PC-3 (cell line): ENCODE measurements at regions not wholly inside any gene's neighbourhood (a gene's known extent, or its start where the extent isn't known, plus 50 kb on each side); places are given as distances from the start of the nearest gene placed in this dataset.

ENCODE experiments used
- ATAC-seq: fragments of 200-7000 bp; cut with Tn5 transposase; 2 replicates; pipeline ENCODE4 v1.9.1; 2020; ENCODE audit warnings: mild to moderate bottlenecking, moderate library complexity
- BruUV-seq: library from RNA; stranded (reverse); fragments of 400-500 nt; replicated peaks from 2 replicates; lab custom pipeline; 2021; lab: Mats Ljungman, UMichigan
- CTCF ChIA-PET: fragments of 300-600 bp; sonication (Branson Sonifier 250); formaldehyde crosslinking; loops from one replicate; lab custom pipeline; 2022; ENCODE audit warnings: antibody characterized with exemption; lab: Charles Lee
- POLR2A ChIA-PET: fragments of 300-600 bp; sonication (Branson Sonifier 250); formaldehyde crosslinking; loops from one replicate; lab custom pipeline; 2022; ENCODE audit warnings: antibody characterized with exemption; ENCODE audit not compliant: unreplicated experiment; lab: Charles Lee
- DNase-seq: peaks from one replicate; pipeline ENCODE4 v3.0.0-alpha.2; 2015
- H2AFZ ChIP-seq: fragments of 300-600 bp; sonication (generic); 2 replicates; pipeline ENCODE4 v1.6.0; 2016; ENCODE audit warnings: antibody characterized with exemption, low read length
- H3F3A ChIP-seq: fragments of 300-600 bp; sonication (generic); one replicate; pipeline ENCODE4 v1.6.0; 2017; ENCODE audit warnings: antibody characterized with exemption, low read length, control low read depth, mild to moderate bottlenecking; ENCODE audit not compliant: unreplicated experiment
- H3K27ac ChIP-seq: fragments of 300-600 bp; sonication (generic); 2 replicates; pipeline ENCODE4 v1.5.1; 2016; ENCODE audit warnings: mild to moderate bottlenecking, low read length
- H3K27me3 ChIP-seq: fragments of 300-600 bp; sonication (generic); 2 replicates; pipeline ENCODE4 v1.6.1; 2016; ENCODE audit warnings: low read length, mixed read lengths
- H3K36me3 ChIP-seq: fragments of 300-600 bp; sonication (generic); 2 replicates; pipeline ENCODE4 v1.6.1; 2016; ENCODE audit warnings: low read depth, mixed run types, low read length, mixed read lengths
- H3K4me1 ChIP-seq: fragments of 300-600 bp; sonication (generic); 2 replicates; pipeline ENCODE4 v1.5.1; 2016; ENCODE audit warnings: low read length; ENCODE audit not compliant: insufficient read depth
- H3K4me2 ChIP-seq: fragments of 300-600 bp; sonication (generic); 2 replicates; pipeline ENCODE4 v1.6.0; 2016; ENCODE audit warnings: low read length
- H3K4me3 ChIP-seq: fragments of 300-600 bp; sonication (generic); 2 replicates; pipeline ENCODE4 v1.5.1; 2016; ENCODE audit warnings: mild to moderate bottlenecking, low read length, mixed read lengths
- H3K79me2 ChIP-seq: fragments of 300-600 bp; sonication (generic); 2 replicates; pipeline ENCODE4 v1.6.1; 2017; ENCODE audit warnings: low read length, mixed read lengths
- H3K9ac ChIP-seq: fragments of 300-600 bp; sonication (generic); 2 replicates; pipeline ENCODE4 v1.6.0; 2016; ENCODE audit warnings: mild to moderate bottlenecking, low read length
- H3K9me2 ChIP-seq: fragments of 300-600 bp; sonication (generic); replicated peaks from 2 replicates; pipeline ENCODE4 v1.6.1; 2016; ENCODE audit warnings: mixed run types, low read length, mixed read lengths
- H3K9me3 ChIP-seq: fragments of 300-600 bp; sonication (generic); 2 replicates; pipeline ENCODE4 v1.6.1; 2016; ENCODE audit warnings: low read length, mixed read lengths
- H4K20me1 ChIP-seq: fragments of 300-600 bp; sonication (generic); 2 replicates; pipeline ENCODE4 v1.6.1; 2016; ENCODE audit warnings: low read length, mixed read lengths
- EZH2 ChIP-seq: fragments of 300-600 bp; sonication (generic); IDR thresholded peaks from one replicate; pipeline ENCODE4 v1.6.1; 2017; ENCODE audit warnings: antibody characterized with exemption, mild to moderate bottlenecking, low read length; ENCODE audit not compliant: unreplicated experiment
- EZH2phosphoT487 ChIP-seq: fragments of 300-600 bp; sonication (generic); IDR thresholded peaks from 2 replicates; pipeline ENCODE4 v1.6.1; 2018; ENCODE audit warnings: mild to moderate bottlenecking, antibody characterized with exemption, low read length, borderline replicate concordance
- intact Hi-C: fragments of 100-400 bp; cut with micrococcal nuclease; formaldehyde crosslinking; loops from 2 replicates; pipeline ENCODE4 v1.9.0; 2023
- TF ChIP-seq, protein P1 (sequence below): fragments of 300-600 bp; sonication (generic); conservative IDR thresholded peaks from 2 replicates; pipeline ENCODE4 v1.5.1; 2017; ENCODE audit warnings: antibody characterized with exemption, low read depth, mild to moderate bottlenecking, low read length

DNA sequence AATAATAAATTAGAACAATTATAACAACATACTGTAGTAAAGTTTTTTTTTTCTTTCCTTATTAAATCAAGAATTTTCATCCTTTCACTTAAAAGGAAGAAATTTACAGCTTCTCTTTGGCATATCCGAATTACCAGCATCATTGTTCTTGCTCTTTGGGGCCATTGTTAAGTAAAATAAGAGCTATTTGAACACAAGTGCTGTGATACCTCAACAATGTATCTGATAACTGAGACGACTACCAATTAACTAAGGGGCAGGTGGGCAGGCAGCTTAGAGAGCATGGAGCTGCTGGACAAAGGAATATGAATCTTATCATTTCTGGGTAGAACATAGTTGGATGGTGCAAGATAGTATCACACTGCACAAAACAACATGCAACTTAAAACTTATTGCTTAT, 719.9 kb upstream of the TMPRSS15 start:
- Histone ChIP-seq H3K27ac (no peak overlapping the region), H3K4me2 (no peak overlapping the region), H3K9me3 (peaks cover 4% of the 10 kb centered on the region; the same call in 1 of the 2 replicates), H4K20me1 (no peaks in the 10 kb centered on the region), H3K4me1 (no peaks in the 10 kb centered on the region), H3K9me2 (no peaks in the 10 kb centered on the region), H3K27me3 (no peaks in the 10 kb centered on the region), H3K79me2 (no peaks in the 10 kb centered on the region), H3K36me3 (no peaks in the 10 kb centered on the region), H3K9ac (no peak overlapping the region), H3K4me3 (no peak overlapping the region), H3F3A (no peaks in the 10 kb centered on the region), H2AFZ (no peak overlapping the region)
- no TSS peak for BruUV-seq
- intact Hi-C loops: no loop called here
- CTCF ChIA-PET: no interaction called here
- ATAC-seq (no peak), DNase-seq (no peak)
- TF ChIP-seq EZH2phosphoT487 (no peak), EZH2 (no peak)
- TF ChIP-seq, protein P1, sequence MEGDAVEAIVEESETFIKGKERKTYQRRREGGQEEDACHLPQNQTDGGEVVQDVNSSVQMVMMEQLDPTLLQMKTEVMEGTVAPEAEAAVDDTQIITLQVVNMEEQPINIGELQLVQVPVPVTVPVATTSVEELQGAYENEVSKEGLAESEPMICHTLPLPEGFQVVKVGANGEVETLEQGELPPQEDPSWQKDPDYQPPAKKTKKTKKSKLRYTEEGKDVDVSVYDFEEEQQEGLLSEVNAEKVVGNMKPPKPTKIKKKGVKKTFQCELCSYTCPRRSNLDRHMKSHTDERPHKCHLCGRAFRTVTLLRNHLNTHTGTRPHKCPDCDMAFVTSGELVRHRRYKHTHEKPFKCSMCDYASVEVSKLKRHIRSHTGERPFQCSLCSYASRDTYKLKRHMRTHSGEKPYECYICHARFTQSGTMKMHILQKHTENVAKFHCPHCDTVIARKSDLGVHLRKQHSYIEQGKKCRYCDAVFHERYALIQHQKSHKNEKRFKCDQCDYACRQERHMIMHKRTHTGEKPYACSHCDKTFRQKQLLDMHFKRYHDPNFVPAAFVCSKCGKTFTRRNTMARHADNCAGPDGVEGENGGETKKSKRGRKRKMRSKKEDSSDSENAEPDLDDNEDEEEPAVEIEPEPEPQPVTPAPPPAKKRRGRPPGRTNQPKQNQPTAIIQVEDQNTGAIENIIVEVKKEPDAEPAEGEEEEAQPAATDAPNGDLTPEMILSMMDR: no peak
- POLR2A ChIA-PET: no interaction called here

DNA sequence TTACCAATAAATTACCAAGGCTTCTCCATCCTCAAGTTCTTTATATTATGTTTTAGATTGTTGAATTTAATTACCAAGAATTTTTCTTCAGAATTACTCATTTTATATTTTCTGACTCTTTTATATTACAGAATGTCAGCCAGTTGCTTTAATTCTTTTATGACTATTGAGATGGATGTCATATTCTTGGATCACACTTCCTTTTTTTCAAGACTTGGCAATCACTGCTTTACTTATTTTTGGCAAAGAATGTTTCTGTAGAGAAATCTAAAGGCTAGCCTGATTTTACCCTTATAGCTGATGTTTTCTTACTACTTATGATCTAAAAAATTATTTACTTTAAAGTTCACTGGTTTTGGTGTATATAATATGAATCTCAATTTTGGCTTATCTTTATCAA, 721.1 kb upstream of the TMPRSS15 start:
- Histone ChIP-seq H3K4me2 (no peak overlapping the region), H3K27ac (no peak overlapping the region), H3K4me3 (no peak overlapping the region), H2AFZ (no peak overlapping the region), H3K27me3 (no peaks in the 10 kb centered on the region), H3K79me2 (no peaks in the 10 kb centered on the region), H3K36me3 (no peaks in the 10 kb centered on the region), H3F3A (no peaks in the 10 kb centered on the region), H3K4me1 (no peaks in the 10 kb centered on the region), H4K20me1 (no peaks in the 10 kb centered on the region), H3K9me3 (peaks cover 4% of the 10 kb centered on the region; the same call in 1 of the 2 replicates), H3K9me2 (no peaks in the 10 kb centered on the region), H3K9ac (no peak overlapping the region)
- no TSS peak for BruUV-seq
- DNase-seq: no peak
- ChIA-PET CTCF (no interaction called here), POLR2A (no interaction called here)
- ATAC-seq: no peak
- no peak for TF ChIP-seq EZH2phosphoT487
- TF ChIP-seq, protein P1: no peak
- no peak for TF ChIP-seq EZH2
- intact Hi-C loops: no loop called here

DNA sequence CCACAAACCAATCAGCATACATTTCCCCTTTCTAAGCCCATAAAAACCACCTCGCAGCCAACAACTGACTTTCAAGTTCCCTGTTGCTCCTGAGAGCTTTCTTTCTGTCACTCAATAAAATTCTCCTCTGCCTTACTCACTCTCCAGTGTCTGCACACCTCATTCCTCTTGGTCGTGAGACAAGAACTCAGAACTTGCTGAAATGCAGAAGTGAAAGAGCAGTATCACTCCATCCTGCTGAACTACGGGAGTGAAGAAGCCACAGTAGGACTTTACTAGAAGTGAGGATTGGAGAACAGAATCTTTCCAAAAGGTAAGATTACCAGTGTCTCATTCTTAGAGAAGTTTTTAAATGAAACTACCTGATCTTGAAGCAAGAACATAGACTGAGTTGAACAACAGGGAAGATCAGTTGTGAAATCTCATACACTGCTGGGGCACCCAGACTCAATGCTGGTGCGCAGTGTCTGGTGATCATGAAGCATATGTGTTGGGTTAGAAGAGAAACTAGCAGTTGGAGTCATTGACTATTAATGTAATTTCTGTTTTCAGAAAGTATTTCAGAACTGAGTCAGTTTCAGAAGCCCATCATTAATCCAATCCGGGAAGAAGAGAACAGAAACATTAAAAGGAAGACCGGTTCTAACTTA, 726.9 kb upstream of the TMPRSS15 start:
- TF ChIP-seq, protein P1: no peak
- TF ChIP-seq EZH2: no peak
- TF ChIP-seq EZH2phosphoT487: no peak
- no peak overlapping the region for H3K4me2 ChIP-seq
- peaks cover 4% of the 10 kb centered on the region; the same call in 1 of the 2 replicates for H3K9me3 ChIP-seq
- no peaks in the 10 kb centered on the region for H3K79me2 ChIP-seq
- H2AFZ ChIP-seq: no peak overlapping the region
- no peaks in the 10 kb centered on the region for H3K27me3 ChIP-seq
- no peak overlapping the region for H3K27ac ChIP-seq
- no peaks in the 10 kb centered on the region for H3K9me2 ChIP-seq
- DNase-seq (no peak), ATAC-seq (no peak)
- no peaks in the 10 kb centered on the region for H3F3A ChIP-seq
- H3K36me3 ChIP-seq: no peaks in the 10 kb centered on the region
- POLR2A ChIA-PET: no interaction called here
- no peak overlapping the region for H3K9ac ChIP-seq
- no peaks in the 10 kb centered on the region for H4K20me1 ChIP-seq
- no TSS peak for BruUV-seq
- H3K4me1 ChIP-seq: no peaks in the 10 kb centered on the region
- intact Hi-C loops: no loop called here
- H3K4me3 ChIP-seq: no peak overlapping the region
- CTCF ChIA-PET: no interaction called here
